ENCODE measurements at regions not wholly inside any gene's neighbourhood (a gene's known extent, or its start where the extent isn't known, plus 50 kb on each side); places are given as distances from the start of the nearest gene placed in this dataset.

DNA sequence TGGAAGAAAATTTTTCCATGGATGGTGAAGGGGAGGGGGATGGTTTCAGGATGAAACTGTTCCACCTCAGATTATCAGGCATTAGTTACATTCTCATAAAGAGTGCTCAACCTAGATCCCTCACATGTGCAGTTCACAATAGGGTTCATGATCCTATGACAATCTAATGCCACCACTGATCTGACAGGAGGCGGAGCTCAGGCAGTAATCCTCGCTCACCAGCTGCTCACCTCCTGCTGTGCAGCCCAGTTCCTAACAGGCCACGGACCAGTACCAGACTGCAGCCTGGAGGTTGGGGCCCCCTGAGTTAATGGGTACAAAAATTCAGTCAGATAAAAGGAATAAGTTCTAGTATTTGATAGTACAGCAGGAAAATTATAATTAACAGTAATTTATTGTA is 337.2 kb downstream of the NPR3 start:
- WGBS = 77% methylated on average over 3 of the region's 3 CpGs
- Histone ChIP-seq H3K9me3 (ENCODE audit: control insufficient read depth in 4 of 4, low read length in 3 of 4) (peaks cover 0 to 4% (median 1%) of the 10 kb centered on the region in 4 donors), H3K27me3 (ENCODE audit: control insufficient read depth in 4 of 4, insufficient read depth in 4 of 4, low read length in 3 of 4) (no peaks in the 10 kb centered on the region), H3K36me3 (ENCODE audit: control insufficient read depth in 4 of 4, insufficient read depth in 3 of 4, low read depth in 1 of 4, low read length in 3 of 4) (no peaks in the 10 kb centered on the region), H3K4me3 (ENCODE audit: low read depth in 1 of 3, low read length in 3 of 3) (no peak overlapping the region), H3K4me1 (ENCODE audit: control insufficient read depth in 4 of 4, insufficient read depth in 4 of 4, low read length in 3 of 4) (no peaks in the 10 kb centered on the region), H3K9ac (ENCODE audit: low read depth in 1 of 2, low read length in 2 of 2) (no peak overlapping the region), H3K27ac (ENCODE audit: low read depth in 1 of 2, low read length in 2 of 2) (no peak overlapping the region)
- no peak for TF ChIP-seq GABPA (IDR thresholded peaks at IDR 0.05 in 1 of 2, conservative IDR thresholded peaks at IDR 0.05 in 1 of 2)
- TF ChIP-seq REST (IDR thresholded peaks at IDR 0.05) = no peak
- TF ChIP-seq ZBTB33 (IDR thresholded peaks at IDR 0.05) = no peak
- no peak for TF ChIP-seq FOXA2 (IDR thresholded peaks at IDR 0.05)
- no peak for DNase-seq (ENCODE audit: low spot score)

DNA sequence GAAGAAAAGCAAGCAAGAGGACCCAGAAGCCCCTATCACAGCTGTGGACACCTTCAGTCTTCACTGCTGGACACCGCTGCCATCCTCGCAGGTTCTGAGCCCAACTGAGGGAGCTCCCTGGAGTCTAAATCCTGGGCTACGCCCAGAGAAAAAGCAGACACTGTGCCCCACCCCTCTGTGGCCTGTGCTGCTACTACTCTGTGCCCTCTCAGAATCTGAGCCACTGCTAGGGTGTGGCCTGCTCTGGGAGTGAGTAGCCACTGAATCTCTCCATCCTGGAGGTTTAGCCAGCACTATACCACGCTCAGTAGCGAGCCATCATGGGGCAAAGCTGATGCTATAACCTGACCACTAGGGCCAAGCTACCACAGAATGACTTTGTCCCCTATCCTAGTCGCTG is 338.2 kb downstream of the NPR3 start:
- no peaks in the 10 kb centered on the region for H3K36me3 ChIP-seq (ENCODE audit: control insufficient read depth in 4 of 4, insufficient read depth in 3 of 4, low read depth in 1 of 4, low read length in 3 of 4)
- DNase-seq (ENCODE audit: low spot score) = no peak
- no peak for TF ChIP-seq JUND (IDR thresholded peaks at IDR 0.05)
- TF ChIP-seq, protein P1, sequence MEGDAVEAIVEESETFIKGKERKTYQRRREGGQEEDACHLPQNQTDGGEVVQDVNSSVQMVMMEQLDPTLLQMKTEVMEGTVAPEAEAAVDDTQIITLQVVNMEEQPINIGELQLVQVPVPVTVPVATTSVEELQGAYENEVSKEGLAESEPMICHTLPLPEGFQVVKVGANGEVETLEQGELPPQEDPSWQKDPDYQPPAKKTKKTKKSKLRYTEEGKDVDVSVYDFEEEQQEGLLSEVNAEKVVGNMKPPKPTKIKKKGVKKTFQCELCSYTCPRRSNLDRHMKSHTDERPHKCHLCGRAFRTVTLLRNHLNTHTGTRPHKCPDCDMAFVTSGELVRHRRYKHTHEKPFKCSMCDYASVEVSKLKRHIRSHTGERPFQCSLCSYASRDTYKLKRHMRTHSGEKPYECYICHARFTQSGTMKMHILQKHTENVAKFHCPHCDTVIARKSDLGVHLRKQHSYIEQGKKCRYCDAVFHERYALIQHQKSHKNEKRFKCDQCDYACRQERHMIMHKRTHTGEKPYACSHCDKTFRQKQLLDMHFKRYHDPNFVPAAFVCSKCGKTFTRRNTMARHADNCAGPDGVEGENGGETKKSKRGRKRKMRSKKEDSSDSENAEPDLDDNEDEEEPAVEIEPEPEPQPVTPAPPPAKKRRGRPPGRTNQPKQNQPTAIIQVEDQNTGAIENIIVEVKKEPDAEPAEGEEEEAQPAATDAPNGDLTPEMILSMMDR (IDR thresholded peaks at IDR 0.05; ENCODE audit: low read depth, low read length, missing input control) = no peak
- no peak for TF ChIP-seq ATF3 (IDR thresholded peaks at IDR 0.05)
- no peak for TF ChIP-seq HNF4A (conservative IDR thresholded peaks at IDR 0.05)
- no peak for TF ChIP-seq GABPA (IDR thresholded peaks at IDR 0.05 in 1 of 2, conservative IDR thresholded peaks at IDR 0.05 in 1 of 2)
- no peak for TF ChIP-seq RAD21 (IDR thresholded peaks at IDR 0.05)
- no peak for TF ChIP-seq HNF4G (IDR thresholded peaks at IDR 0.05)
- TF ChIP-seq, protein P2, sequence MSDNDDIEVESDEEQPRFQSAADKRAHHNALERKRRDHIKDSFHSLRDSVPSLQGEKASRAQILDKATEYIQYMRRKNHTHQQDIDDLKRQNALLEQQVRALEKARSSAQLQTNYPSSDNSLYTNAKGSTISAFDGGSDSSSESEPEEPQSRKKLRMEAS (IDR thresholded peaks at IDR 0.05) = no peak
- no peak for TF ChIP-seq YY1 (IDR thresholded peaks at IDR 0.05)
- no peak for TF ChIP-seq EGR1 (IDR thresholded peaks at IDR 0.05; ENCODE audit: low read depth in 2 of 2)
- no peak for TF ChIP-seq FOXA2 (IDR thresholded peaks at IDR 0.05)
- TF ChIP-seq TAF1 (conservative IDR thresholded peaks at IDR 0.05) = no peak
- no peak for TF ChIP-seq FOXA1 (IDR thresholded peaks at IDR 0.05)
- TF ChIP-seq SP1 (IDR thresholded peaks at IDR 0.05) = no peak
- TF ChIP-seq REST (IDR thresholded peaks at IDR 0.05) = no peak
- no peak for TF ChIP-seq ZBTB33 (IDR thresholded peaks at IDR 0.05)
- TF ChIP-seq NR2F2 (IDR thresholded peaks at IDR 0.05) = no peak
- TF ChIP-seq RXRA (IDR thresholded peaks at IDR 0.05) = no peak
- H3K27me3 ChIP-seq (ENCODE audit: control insufficient read depth in 4 of 4, insufficient read depth in 4 of 4, low read length in 3 of 4) = no peaks in the 10 kb centered on the region
- no peak overlapping the region for H3K27ac ChIP-seq (ENCODE audit: low read depth in 1 of 2, low read length in 2 of 2)
- peaks cover 0 to 4% (median 1%) of the 10 kb centered on the region in 4 donors for H3K9me3 ChIP-seq (ENCODE audit: control insufficient read depth in 4 of 4, low read length in 3 of 4)
- no peak overlapping the region for H3K4me3 ChIP-seq (ENCODE audit: low read depth in 1 of 3, low read length in 3 of 3)
- H3K4me1 ChIP-seq (ENCODE audit: control insufficient read depth in 4 of 4, insufficient read depth in 4 of 4, low read length in 3 of 4) = no peaks in the 10 kb centered on the region
- WGBS = 92% methylated on average over 6 of the region's 6 CpGs
- no peak overlapping the region for H3K9ac ChIP-seq (ENCODE audit: low read depth in 1 of 2, low read length in 2 of 2)
